ENCODE measurements at regions not wholly inside any gene's neighbourhood (a gene's known extent, or its start where the extent isn't known, plus 50 kb on each side); places are given as distances from the start of the nearest gene placed in this dataset.
"Not testable (repeated sequence)": the region's sequence is repeated elsewhere in the genome, so short reads cannot be mapped to it uniquely, and the experiment has no call there.

DNA sequence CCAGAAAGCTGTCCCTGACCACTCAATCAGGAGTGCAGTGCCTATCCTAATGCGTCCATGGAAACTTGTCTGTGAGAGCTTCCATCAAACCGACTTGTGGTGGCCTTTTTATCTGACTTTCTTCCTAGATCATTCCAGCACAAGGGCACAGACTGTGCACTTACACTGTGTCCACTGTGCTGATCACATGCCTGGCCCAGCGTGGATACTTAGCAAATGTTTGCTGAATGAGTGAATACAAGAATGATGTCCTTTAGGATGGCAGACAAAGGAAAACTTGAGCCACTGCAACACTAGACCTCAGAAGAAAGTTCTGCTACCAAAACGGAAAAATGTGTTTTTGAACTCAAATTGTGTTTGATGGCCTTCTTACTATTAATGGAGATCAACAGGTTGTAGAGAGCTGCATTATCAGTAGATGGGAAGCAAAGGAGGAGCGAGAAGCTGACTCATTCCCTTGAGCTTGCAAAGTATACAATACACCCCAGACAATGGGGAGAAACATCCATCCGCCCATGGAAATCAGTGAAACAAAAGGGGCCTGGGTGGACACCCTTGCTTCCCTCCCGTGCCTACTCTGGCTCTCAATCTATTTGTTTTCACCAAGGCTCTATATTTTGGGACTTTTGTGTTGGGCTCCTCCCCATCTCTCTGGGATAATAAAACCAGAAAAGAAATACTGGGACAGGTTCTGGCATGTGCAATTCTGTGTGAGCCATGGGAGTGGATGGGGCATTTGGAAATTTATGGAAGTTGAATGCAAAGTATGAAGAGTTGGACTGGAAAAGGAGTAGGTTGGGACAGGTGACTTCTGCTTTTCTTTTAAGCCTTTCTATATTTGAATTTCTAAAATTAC is 76.2 kb upstream of the ZFAND5 start:
- H3K4me3 ChIP-seq, result no peak overlapping the region
- peaks cover 50% of the 10 kb centered on the region for H3K4me1 ChIP-seq (ENCODE audit: insufficient read depth)
- WGBS, 2 experiments (ENCODE audit: low coverage in 1 of 2, low lambda C conversion rate in 2 of 2, missing lambda C conversion rate in 2 of 2), result 83 to 84% methylated on average over 7 of the region's 7 CpGs
- peak overlapping the region; percentile 63 for H3K4me2 ChIP-seq (ENCODE audit: unreplicated experiment)
- H3K27me3 ChIP-seq (replicated peaks; ENCODE audit: insufficient read depth), result no peaks in the 10 kb centered on the region
- no peaks in the 10 kb centered on the region for H3K36me3 ChIP-seq (ENCODE audit: low read depth)
- no peaks in the 10 kb centered on the region for H3K9me2 ChIP-seq (ENCODE audit: insufficient read depth)
- peak overlapping the region; percentile 77 for H3K27ac ChIP-seq
- no peaks in the 10 kb centered on the region for H4K20me1 ChIP-seq (ENCODE audit: insufficient read depth)
- peaks cover 56% of the 10 kb centered on the region for H3F3A ChIP-seq (ENCODE audit: insufficient read depth)
- TF ChIP-seq EZH2 (IDR thresholded peaks at IDR 0.05; ENCODE audit: insufficient read depth, poor library complexity, severe bottlenecking) (no peak), EZH2phosphoT487 (IDR thresholded peaks at IDR 0.05; ENCODE audit: insufficient read depth, low read depth) (no peak)
- no peaks in the 10 kb centered on the region for H3K79me2 ChIP-seq (ENCODE audit: insufficient read depth)
- DNase-seq, result no peak
- H3K9me3 ChIP-seq (ENCODE audit: low read depth), result no peaks in the 10 kb centered on the region
- no peak overlapping the region; the same call in 1 of the 2 replicates for H3K9ac ChIP-seq
- no peak overlapping the region for H2AFZ ChIP-seq
- in situ Hi-C loops (cut with MboI), result no loop called here

DNA sequence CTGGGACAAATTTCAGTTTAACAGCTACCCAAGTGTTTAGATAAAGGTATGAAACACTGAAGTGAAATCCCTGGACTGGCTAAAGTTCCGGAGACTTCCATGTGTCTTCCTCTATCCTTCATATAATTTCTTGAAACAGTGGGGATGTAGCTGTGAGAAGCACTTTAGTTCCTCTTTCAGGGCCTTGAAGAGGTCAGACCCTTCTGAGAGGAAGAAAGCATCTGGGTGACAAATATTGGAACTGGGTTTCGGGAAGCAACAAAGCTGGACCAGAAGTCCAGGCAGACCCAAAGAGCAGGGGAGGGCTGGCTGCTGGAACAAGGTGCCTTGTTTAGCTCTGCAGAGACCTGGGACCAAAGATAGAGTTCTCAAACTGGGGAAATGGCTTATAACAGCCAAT is 75.4 kb upstream of the ZFAND5 start:
- Histone ChIP-seq H3K79me2 (ENCODE audit: insufficient read depth) (no peaks in the 10 kb centered on the region), H3F3A (ENCODE audit: insufficient read depth) (peaks cover 50% of the 10 kb centered on the region), H4K20me1 (ENCODE audit: insufficient read depth) (no peaks in the 10 kb centered on the region), H3K9me3 (ENCODE audit: low read depth) (no peaks in the 10 kb centered on the region), H3K4me3 (no peak overlapping the region), H3K9ac (no peak overlapping the region), H3K9me2 (ENCODE audit: insufficient read depth) (no peaks in the 10 kb centered on the region), H3K36me3 (ENCODE audit: low read depth) (no peaks in the 10 kb centered on the region), H2AFZ (no peak overlapping the region), H3K4me1 (ENCODE audit: insufficient read depth) (peaks cover 50% of the 10 kb centered on the region), H3K27ac (no peak overlapping the region), H3K27me3 (replicated peaks; ENCODE audit: insufficient read depth) (no peaks in the 10 kb centered on the region), H3K4me2 (ENCODE audit: unreplicated experiment) (no peak overlapping the region)
- TF ChIP-seq EZH2phosphoT487 (IDR thresholded peaks at IDR 0.05; ENCODE audit: insufficient read depth, low read depth), result no peak
- no peak for TF ChIP-seq EZH2 (IDR thresholded peaks at IDR 0.05; ENCODE audit: insufficient read depth, poor library complexity, severe bottlenecking)
- DNase-seq, result no peak
- WGBS, 2 experiments (ENCODE audit: low coverage in 1 of 2, low lambda C conversion rate in 2 of 2, missing lambda C conversion rate in 2 of 2), result 95 to 100% methylated on average over 2 of the region's 2 CpGs
- in situ Hi-C loops (cut with MboI), result no loop called here

DNA sequence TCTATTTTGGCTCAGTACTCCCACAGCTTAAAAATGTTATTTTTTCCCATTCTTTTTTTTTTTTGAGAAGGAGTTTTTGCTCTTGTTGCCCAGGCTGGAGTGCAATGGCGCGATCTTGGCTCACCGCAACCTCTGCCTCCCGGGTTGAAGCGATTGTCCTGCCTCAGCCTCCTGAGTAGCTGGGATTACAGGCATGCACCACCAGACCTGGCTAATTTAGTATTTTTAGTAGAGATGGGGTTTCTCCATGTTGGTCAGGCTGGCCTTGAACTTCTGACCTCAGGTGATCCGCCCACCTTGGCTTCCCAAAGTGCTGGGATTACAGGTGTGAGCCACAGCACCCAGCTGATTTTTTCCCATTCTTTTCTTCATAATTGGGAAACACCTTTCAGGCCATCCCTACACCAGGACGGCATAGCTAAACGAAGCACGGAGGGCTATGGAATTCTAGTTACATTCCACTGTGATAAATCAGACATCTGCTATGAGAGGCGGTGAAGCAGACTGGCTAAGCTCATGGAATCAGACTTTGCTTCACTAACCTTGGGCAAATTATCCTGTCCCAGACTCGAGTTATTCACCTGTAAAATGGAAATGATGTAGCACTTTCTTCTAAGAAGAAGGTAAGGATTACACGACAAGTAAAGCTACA is 68.7 kb upstream of the ZFAND5 start:
- H2AFZ ChIP-seq; H3K27me3 ChIP-seq (replicated peaks; ENCODE audit: insufficient read depth); H3K9me3 ChIP-seq (ENCODE audit: low read depth); H3K36me3 ChIP-seq (ENCODE audit: low read depth); H3K9me2 ChIP-seq (ENCODE audit: insufficient read depth); H3K9ac ChIP-seq; in situ Hi-C loops (cut with MboI); H4K20me1 ChIP-seq (ENCODE audit: insufficient read depth); H3K4me3 ChIP-seq; H3F3A ChIP-seq (ENCODE audit: insufficient read depth); H3K27ac ChIP-seq; H3K79me2 ChIP-seq (ENCODE audit: insufficient read depth): not testable (repeated sequence)
- DNase-seq, result peak; percentile 72
- WGBS, 2 experiments (ENCODE audit: low coverage in 1 of 2, low lambda C conversion rate in 2 of 2, missing lambda C conversion rate in 2 of 2), result 61 to 63% methylated on average over 12 of the region's 12 CpGs
- Histone ChIP-seq H3K4me1 (ENCODE audit: insufficient read depth) (peaks cover 26% of the 10 kb centered on the region), H3K4me2 (ENCODE audit: unreplicated experiment) (peak overlapping the region; percentile 2)

DNA sequence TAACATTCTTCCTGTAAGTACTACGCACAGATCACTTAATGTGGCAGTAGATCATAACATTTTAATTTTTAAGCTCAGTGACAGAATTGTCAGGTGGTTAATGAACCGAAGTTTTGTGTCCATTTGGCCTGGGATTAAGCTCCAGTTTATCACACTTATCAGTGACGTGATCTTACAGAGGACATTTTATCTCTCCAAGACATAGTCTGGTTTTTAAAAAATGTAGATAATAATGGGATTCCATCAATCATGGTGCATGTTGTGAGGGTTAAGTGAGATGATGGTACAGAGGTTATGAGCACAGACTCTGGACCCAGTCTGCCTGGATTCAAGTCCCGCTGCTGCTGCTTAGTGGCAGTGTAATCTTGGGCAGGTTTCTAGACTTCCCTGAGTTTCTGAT is 66.0 kb upstream of the ZFAND5 start:
- H2AFZ ChIP-seq, result no peak overlapping the region
- H3F3A ChIP-seq (ENCODE audit: insufficient read depth), result peaks cover 25% of the 10 kb centered on the region
- H3K36me3 ChIP-seq (ENCODE audit: low read depth), result no peaks in the 10 kb centered on the region
- H3K9me2 ChIP-seq (ENCODE audit: insufficient read depth), result no peaks in the 10 kb centered on the region
- H3K27ac ChIP-seq, result no peak overlapping the region
- peaks cover 35% of the 10 kb centered on the region for H3K4me1 ChIP-seq (ENCODE audit: insufficient read depth)
- H3K27me3 ChIP-seq (replicated peaks; ENCODE audit: insufficient read depth), result no peaks in the 10 kb centered on the region
- no peaks in the 10 kb centered on the region for H3K79me2 ChIP-seq (ENCODE audit: insufficient read depth)
- H3K9ac ChIP-seq, result no peak overlapping the region
- H3K4me3 ChIP-seq, result no peak overlapping the region
- no peaks in the 10 kb centered on the region for H3K9me3 ChIP-seq (ENCODE audit: low read depth)
- H4K20me1 ChIP-seq (ENCODE audit: insufficient read depth), result no peaks in the 10 kb centered on the region
- 87 to 94% methylated on average over 4 of the region's 4 CpGs for WGBS, 2 experiments (ENCODE audit: low coverage in 1 of 2, low lambda C conversion rate in 2 of 2, missing lambda C conversion rate in 2 of 2)
- in situ Hi-C loops (cut with MboI), result no loop called here
- no peak for DNase-seq
- no peak overlapping the region for H3K4me2 ChIP-seq (ENCODE audit: unreplicated experiment)
- TF ChIP-seq EZH2phosphoT487 (IDR thresholded peaks at IDR 0.05; ENCODE audit: insufficient read depth, low read depth), result no peak
- no peak for TF ChIP-seq EZH2 (IDR thresholded peaks at IDR 0.05; ENCODE audit: insufficient read depth, poor library complexity, severe bottlenecking)
